Gastrocnemius medialis (tissue), 4 donors: ENCODE measurements at regions not wholly inside any gene's neighbourhood (a gene's known extent, or its start where the extent isn't known, plus 50 kb on each side); places are given as distances from the start of the nearest gene placed in this dataset.

Experiments used
- POLR2A ChIP-seq, 2 donors: fragments of 450-650 bp; IDR thresholded peaks; one replicate each; pipeline ENCODE4 v1.6.1; 2017; ENCODE audit warnings: antibody characterized with exemption in 2 of 2, mild to moderate bottlenecking in 2 of 2, moderate library complexity in 2 of 2
- TF ChIP-seq, protein P1 (sequence below), 5 experiments: fragments of 450-650 bp in 3 of 5; fragments of 200-600 bp in 2 of 5; sonication (generic) in 2 of 5; IDR thresholded peaks in 4 of 5; conservative IDR thresholded peaks in 1 of 5; 1 replicate in 4 of 5; 2 replicates in 1 of 5; pipeline ENCODE4 v1.5.1; 2016 to 2019; ENCODE audit warnings: antibody characterized with exemption in 5 of 5, mild to moderate bottlenecking in 3 of 5, moderate library complexity in 3 of 5

DNA sequence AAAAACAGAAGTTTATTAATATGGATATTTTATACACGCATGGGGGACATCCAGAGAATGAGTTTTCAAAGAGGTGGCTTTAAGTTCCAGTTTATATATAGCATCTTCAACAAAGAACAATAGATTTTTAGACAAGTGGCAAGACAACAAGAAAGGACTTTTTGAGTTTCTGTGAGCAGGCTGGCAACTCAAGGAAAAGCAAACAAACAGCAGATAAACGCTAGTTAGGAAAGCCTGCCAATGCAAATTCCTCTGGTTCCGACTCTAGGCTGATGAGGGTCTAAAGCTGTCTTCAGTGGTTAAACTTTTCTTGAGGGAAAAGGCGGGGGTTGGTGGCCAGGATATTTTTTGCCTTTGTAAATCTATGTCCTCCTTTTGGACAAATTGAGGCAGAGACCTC lies 78.4 kb upstream of the EEA1 start:
- no peak for TF ChIP-seq POLR2A (IDR thresholded peaks at IDR 0.05)
- TF ChIP-seq, protein P1, sequence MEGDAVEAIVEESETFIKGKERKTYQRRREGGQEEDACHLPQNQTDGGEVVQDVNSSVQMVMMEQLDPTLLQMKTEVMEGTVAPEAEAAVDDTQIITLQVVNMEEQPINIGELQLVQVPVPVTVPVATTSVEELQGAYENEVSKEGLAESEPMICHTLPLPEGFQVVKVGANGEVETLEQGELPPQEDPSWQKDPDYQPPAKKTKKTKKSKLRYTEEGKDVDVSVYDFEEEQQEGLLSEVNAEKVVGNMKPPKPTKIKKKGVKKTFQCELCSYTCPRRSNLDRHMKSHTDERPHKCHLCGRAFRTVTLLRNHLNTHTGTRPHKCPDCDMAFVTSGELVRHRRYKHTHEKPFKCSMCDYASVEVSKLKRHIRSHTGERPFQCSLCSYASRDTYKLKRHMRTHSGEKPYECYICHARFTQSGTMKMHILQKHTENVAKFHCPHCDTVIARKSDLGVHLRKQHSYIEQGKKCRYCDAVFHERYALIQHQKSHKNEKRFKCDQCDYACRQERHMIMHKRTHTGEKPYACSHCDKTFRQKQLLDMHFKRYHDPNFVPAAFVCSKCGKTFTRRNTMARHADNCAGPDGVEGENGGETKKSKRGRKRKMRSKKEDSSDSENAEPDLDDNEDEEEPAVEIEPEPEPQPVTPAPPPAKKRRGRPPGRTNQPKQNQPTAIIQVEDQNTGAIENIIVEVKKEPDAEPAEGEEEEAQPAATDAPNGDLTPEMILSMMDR (IDR thresholded peaks at IDR 0.05 in 4 of 5, conservative IDR thresholded peaks at IDR 0.05 in 1 of 5) = no peak
